ENCODE measurements at regions not wholly inside any gene's neighbourhood (a gene's known extent, or its start where the extent isn't known, plus 50 kb on each side); places are given as distances from the start of the nearest gene placed in this dataset.

DNA sequence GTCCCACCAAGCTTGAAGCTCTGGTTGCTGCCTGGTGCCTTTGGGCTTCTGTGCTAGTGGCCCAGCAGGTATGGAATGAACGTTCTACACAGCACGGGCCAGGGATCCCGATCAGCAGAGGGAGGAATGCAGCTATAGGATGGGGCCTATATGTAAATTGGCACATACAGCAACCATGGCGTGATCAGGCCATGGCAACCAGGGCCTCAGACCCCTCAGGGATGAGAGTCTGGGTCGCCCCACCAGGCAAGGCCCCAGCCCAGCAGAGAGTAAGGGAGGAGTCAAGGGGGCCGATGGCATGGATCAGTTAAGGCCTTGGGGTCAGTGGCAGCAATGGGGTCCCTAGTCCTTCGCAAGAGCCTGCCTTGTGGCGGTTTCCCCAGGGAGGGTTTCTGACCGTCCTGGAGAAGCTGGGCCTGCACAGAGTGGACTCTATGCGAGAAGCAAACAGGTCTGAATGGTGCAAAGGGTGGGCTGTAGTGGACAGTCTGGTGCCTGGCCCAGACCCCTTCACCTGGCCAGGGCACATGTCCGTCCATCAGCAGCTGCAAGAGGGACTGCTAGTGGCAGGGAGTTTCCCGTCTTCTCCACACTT, 98.2 kb upstream of the SLC22A11 start:
- no peak for DNase-seq

DNA sequence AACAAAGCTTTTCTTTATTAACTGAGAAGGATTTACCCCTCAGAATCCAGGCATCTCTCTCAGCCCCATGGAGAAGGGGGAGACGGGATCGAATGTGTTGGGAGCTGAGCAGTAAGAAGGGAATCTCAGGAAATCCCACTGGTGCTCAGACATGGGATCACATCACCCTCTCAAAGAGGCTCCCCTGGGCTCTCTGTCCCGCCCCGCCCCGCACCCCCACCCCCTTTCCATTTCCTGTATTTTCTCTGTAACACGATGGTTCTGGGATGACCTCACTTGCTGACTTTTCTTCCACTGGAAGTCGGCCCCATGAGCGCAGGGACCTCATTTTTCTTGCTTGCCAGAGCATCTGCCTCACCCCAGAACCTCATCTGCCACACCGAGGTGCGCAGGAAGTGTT, 96.7 kb upstream of the SLC22A11 start:
- no peak for DNase-seq

DNA sequence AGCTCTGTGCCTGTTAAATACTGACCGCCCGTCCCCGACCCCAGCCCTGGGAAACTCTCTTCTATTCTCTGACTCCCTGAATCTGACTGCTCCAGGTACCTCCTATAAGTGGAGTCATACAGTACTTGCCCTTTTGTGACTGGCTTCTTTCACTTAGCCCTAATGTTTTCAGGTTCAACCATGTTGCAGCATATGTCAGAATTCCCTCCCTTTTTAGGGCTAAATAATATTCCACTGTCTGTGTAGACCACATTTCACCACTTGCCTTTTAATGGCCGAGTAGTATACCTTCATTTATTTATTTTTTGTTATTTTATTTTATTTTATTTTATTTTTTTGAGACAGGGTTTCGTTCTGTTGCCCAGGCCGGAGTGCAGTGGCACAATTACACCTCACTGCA, 96.1 kb upstream of the SLC22A11 start:
- DNase-seq, result no peak

DNA sequence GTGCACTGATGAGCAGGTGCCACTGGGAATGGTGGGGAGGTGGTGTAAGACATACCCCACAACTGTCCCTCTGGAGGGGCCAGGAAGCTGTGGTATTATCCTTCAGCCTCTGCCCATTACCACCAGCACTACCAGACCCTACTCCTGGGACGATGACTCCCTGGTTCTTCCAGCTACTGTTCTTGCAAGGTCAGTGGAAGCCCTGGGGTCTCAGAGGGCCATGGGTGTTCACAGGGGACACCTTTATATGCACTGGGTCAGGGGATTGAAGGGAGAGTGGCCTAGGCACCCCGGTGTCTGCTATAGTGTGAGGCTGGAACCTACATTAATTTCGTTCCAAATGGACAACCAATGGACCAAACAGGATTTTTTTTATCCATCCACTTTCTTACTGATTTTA, 94.7 kb upstream of the SLC22A11 start:
- no peak for DNase-seq

DNA sequence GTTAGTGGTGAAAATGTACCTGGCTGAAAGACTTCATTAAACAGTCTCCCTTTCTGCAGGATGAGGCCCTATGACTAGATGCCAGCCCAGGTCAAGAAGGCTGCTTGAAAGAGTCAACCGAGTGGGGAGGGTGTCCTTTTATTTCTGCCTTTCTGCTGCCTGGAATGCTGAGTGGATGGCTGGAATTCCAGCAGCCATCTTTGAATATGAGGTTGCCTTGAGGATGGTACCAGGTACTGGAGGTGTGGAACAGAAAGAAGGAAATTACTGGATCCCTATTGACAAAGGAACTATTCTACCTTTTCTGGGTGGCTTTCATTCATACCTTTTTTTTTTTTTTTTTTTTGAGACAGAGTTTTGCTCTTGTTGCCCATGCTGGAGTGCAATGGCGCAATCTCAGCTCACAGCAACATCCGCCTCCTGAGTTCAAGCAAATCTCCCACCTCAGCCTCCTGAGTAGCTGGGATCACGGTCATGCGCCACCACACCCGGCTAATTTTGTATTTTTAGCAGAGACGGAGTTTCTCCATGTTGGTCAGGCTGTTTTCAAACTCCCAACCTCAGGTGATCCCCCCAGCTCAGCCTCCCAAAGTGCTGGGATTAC, 89.5 kb upstream of the SLC22A11 start:
- no peak for DNase-seq

DNA sequence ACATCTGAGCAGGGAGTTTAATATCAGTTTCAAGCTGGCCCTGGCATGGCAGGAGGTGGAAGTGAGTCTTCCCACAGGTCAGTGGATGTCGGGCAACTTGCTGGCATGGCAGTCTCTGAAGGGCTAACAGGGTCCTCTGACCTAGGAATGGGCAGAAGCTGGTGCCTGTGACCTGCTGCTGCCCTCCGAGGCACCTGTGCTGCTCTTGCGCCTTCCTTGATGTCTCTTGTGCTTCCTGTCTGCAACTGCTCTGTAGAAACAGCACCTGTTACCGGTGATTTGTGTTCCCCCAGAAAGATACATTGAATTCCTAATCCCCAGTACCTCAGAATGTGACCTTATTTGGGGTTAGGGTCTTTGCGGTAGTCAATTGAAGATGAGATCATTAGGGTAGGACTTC, 86.5 kb upstream of the SLC22A11 start:
- no peak for DNase-seq

DNA sequence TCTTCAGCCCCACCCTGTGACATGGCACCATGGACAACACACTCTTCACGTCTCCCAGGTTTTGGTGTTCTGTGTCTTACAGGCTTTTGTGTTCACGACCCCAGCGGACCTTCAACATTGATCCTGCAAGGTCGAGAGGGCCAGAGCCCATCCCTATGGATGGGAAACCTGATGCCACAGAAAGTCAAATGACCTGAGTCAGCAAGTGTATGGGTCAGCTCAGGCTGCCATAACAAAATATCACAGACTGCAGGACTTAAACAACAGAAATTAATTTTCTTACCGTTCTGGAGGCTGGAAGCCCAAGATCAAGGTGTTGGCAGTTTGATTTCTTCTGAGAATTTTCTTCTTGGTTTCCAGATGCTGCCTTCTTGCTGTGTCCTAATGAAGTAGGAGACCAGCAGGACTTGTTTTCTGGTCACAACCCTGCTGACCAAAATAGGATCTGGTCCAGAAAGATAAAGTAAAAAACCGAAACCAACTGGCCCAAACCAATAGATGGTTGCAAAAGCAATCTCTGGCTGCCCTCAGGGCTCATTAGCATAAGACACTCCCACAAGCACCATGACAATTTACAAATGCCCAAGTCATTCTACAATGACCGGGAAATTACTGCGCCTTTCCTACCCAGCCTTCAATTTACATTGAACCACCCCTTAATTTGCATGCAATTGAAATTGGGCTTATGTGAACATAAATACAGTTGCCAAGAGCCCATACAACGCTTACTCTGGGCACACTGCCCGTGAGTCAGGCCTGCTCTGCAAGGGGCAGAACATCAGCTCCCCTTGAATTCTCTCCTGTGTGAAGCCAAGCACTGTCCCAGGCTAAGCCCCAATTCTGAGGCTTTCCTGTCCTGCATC, 82.9 kb upstream of the SLC22A11 start:
- DNase-seq, result no peak

DNA sequence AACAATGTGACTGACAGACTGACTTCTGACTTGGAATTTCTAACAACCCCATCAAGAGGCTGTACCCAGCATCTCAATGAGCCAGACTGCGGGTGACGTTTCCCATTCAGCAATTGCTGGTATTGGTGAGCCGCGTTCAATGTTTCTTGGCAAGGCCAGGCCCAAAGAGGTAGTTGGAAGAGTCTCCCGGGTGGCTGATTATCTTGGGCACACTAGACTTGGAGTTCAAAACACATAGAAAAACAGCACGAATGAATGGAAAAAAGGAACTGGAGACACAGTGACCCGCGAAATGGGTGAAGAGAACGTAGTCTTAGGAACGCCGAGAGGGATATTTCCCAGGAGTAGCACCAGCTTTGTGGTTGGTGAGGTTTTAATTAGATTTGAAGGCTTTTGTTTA, 81.1 kb upstream of the SLC22A11 start:
- DNase-seq, result no peak

DNA sequence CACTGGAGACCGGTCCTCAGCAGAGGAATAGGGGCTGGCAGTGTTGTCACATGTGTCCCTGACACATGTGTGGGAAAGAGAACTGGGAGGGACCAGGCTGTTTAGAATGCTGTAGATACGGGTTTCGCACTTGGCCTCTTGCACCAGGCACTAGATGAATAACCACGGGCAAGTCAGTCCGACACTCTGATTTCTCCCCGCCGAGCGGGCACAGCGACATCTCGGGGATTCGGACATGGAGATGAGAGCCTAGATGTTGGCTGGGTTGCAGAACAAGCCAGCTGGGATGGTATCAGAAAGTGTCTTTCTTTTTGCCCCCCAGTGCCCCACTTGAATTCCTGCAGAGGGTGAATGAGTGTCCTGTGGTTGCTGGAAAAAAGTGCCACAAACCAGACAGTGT, 80.6 kb upstream of the SLC22A11 start:
- no peak for DNase-seq

DNA sequence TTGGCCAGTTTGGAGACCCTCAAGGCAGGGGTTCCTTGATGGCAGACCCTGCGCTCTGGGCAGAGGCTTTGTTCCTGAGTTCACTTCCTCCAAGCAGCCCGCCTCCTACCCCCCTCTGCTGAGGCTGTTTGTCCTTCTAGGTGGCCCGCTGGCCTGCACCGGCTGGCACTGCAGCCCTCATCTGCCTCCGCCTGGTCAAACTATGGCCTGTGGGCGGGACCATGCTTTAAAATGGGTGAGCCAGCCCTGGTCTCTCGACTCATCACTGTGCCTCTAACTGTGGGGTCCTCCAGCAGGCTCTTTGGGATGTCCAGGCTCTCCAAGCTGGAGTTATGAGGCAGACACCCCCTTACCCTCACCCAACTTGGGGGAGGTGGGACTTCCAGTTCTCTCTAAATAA, 78.9 kb upstream of the SLC22A11 start:
- no peak for DNase-seq

DNA sequence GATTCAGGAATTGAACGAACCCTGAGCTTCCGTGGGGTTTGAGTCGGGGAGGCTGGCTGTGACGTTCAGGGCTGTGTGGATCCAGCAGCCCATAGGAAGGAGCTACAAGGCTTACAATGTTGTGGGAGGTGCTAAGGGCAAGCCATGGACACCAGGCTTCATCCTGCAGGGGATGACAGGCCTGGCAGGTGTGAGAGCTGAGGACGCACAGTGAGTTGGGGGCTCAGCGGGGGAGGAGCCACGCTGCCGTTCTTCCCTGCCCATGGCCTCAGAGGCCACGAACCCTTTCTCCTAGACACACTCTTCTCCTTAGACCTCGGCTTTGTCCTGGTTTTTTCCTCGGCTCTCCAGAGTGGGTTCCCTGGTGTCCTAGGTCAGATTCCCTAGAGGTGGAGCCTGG, 78.1 kb upstream of the SLC22A11 start:
- DNase-seq, result no peak

DNA sequence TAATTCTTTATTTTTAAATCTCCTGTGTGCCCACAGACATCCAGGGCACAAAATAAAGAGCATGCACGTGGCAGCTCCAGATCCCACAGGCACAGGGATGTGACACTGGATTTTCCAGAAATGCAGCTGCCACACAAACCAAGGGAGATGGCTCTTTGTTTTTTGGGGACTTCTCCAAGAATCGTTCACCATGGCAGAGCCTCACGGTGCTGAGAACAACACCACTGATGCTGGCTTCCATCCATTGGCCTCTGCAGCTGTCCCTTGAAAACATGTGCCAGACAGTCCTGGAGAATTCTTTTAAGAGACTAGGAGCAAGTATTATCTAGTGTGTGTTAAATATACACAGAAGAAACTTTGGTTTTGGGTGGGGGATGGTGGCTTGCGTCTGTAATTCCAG, 73.2 kb upstream of the SLC22A11 start:
- DNase-seq, result no peak

DNA sequence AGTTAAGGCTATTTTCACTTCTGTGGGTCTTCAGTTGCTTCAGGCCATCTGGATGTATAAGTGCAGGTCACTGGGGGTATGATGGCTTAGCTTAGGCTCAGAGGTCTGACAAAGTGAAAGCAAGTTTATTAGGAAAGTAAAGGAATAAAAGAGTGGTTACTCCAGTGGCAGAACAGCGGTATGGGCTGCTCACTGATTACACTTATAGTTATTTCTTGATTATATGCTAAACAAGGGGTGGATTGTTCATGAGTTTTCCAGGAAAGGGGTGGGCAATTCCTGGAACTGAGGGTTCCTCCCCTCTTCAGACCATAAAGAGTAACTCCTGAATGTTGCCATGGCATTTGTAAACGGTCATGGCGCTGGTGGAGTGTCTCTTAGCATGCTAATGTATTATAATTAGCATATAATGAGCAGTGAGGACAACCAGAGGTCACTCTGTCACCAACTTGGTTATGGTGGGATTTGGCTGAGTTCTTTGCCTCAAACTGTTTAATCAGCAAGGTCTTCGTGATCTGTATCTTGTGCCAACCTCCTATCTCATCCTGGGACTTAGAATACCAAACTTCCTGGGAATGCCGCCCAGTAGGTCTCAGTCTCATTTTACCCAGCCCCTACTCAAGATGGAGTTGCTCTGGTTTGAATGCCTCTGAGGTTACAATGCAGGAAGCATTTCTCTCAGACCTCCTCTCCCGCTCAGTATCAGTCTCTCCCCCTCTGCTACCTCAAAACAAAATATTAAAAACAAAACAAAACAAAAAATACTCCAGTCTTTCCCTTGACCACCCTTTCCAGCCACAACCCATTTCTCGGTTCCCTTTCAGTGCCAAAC, 71.3 kb upstream of the SLC22A11 start:
- no peak for DNase-seq

DNA sequence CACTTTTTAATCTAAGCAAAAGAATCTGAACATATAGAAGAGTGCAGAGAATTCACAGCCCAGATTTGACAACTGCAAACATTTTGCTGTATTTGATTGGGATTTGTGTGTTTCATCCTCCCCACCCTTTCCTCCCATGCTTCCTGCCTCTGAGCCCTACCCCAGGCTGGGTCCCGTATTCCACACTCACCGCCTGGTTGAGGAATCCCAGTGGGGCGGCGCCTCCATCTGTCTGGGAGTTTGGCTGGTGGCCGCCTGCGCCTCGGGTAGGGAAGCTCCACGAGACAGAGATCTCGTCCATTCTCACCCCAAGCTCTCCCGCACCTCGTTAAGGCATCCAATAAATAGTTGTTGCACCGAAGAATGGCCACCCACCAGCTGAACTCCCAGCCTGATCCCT, 70.7 kb upstream of the SLC22A11 start:
- DNase-seq, result no peak

DNA sequence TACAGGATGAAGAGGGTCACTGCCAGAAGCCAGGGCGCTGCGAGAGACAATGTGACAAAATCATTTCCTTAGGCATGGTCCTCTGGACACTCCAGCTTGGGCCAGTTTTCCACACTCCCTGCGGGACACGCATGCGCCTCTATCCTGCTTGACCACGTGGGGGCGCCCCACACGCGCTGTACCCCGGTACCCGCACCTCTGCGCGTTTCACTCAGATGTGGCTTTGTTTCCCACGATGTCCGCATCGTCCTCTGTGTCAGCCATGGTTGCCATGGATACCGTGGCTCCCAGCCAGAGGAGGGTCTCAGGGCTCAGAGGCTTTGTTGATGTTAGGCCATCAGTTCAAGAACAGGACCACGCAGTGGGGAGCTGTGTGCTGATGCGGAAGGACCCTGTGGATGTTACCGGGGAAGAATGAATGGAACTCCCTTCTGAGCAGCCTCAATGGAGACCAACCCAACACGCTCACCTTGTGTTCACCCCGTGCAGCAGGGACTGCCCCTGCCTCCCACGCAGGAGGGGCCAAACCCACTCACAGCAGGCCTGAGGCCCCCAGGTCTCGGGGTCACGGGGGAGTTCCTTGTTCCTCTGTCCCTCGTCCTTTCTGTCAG, 65.8 kb upstream of the SLC22A11 start:
- DNase-seq, result no peak

DNA sequence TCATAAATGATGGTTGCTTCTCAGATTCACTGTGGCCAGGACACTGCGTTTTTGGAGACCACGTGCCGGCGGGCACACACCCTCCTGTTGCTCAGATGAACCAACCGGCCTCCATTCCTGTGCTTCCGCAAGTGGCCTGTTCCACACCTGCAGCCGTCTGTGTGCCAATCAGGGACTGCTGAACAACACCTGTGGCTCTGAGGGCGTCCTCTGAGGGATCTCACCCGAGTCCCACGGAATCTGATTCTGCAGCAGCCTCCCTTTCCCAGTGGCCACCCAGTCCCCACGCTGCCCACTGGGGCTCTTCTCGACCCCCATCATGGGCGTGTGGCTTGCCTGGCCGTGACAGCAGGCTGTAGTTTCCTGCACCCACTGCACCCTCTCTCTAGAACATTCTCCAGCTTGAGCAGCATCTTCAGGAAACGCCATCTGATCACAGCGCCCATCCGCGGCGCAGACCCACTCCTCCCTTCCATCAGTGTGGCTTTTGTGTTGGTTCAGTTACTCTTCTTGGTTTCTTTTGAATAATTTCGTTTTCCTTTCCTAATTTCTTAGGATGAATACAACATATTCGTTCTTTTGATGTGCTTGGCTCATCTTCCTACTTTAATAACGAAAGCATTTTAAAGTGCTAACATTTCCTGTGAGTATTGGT, 65.1 kb upstream of the SLC22A11 start:
- no peak for DNase-seq

DNA sequence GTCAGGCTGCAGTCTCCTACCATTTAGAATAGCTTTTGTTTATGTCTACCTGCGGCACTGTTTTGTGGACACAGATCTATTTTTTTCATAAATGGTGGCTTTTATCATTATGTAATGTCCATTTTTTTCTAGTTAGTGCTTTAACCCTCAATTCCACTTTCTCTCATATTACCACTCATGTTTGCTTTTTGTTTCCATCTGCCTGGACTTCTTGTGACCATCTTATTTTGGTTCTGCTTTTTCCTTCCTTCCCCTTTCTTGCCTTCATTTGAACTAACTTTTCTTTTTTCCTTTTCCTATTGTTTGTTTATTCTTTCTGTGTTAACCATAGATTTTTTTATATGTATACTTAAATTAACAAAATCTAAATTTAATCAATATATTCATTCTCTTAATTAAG, 63.2 kb upstream of the SLC22A11 start:
- no peak for DNase-seq

DNA sequence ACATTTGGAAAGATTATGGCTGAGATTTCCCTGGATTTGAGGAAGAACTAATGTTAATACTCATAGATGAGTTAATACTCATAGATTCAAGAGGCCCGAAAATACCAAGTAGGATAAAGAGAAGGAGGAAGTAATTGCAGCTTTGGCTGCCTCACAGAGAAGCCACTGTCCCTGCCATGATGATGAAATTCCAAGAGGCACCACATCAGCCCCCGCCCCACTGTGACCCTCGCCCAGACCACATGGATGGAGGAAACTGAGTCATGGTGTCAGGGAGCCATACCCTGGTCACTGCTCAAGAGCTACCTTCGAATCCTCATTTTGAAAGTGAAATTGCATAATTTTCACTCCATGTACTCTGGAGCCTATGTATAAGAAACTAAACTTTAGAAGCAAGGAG, 57.6 kb upstream of the SLC22A11 start:
- DNase-seq, result no peak

DNA sequence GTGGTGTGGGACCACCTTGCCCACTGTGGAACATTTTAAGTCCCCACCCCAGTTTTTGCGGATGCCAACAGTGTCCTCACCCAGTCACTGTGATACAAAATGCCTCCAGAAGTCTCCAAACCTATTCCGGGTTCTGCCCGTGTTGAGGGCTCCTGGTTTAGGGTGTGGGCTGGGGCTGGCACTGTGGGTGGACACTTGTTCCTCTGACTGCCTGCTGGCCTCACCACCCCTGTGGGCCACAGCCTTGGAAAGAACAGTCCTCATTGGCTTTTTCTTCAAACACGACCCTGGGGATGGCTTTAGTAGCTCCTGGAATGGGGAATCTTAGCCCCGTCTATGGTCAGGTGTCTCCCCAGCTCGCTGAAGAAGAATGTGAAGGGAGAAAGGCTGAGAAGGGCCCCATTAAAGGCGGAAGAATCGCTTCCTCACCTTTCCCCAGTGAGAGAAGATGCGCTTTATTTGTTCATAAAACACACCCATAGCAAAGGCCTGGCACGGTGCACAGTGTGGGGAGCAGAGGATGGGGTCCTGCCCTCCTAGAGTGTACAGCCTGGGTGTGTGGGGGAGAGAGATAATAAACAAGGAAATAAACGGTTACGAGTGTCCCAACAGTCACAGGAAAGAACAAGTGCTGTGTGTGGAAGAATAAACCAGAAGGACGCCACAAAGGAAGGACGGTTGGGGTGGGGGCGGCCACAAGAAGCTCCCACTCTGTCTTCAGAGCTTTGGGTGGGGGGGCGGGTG, 56.3 kb upstream of the SLC22A11 start:
- no peak for DNase-seq

DNA sequence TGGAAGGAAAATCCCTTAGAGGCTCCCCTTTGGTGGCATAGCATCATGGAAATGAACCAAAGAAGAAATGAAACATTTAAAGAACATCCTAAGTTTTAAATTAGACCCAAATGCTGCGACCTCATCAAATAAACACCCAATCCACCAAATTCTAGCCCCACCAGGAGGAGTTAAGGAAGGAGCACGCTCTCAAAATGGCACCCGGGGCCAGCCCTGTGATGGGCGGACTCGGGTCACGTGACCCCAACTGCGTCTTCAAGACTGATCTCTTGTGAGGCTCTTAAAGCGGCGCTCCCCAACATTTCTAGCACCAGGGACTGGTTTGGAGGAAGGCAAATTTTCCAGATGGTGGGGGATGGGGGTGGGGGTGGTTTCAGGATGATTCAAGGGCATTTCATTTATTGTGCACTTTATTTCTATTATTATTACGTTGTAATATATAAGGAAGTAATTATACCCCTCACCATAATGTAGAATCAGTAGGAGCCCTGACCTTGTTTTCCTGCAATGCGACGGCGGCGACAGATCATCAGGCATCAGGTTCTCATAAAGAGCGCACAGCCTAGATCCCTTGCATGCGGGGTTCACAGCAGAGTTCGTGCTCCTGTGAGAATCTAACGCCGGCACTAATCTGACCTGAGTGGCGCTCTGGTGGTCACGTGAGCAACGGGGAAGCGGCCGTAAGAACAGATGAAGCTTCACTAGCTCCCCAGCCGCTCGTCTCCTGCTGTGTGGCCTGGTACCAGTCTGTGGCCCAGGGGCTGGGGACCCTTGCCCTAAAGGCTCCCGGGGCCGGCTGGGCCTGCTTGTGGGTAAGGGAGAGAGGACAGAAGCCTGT, 55.3 kb upstream of the SLC22A11 start:
- no peak for DNase-seq
